ENCODE measurements at regions not wholly inside any gene's neighbourhood (a gene's known extent, or its start where the extent isn't known, plus 50 kb on each side); places are given as distances from the start of the nearest gene placed in this dataset.

- no peak for DNase-seq (ENCODE audit: low read depth)
These were observed 83.2 kb upstream of the DNAH14 start for GRCh38 chr1:224846119-224846907.

DNA sequence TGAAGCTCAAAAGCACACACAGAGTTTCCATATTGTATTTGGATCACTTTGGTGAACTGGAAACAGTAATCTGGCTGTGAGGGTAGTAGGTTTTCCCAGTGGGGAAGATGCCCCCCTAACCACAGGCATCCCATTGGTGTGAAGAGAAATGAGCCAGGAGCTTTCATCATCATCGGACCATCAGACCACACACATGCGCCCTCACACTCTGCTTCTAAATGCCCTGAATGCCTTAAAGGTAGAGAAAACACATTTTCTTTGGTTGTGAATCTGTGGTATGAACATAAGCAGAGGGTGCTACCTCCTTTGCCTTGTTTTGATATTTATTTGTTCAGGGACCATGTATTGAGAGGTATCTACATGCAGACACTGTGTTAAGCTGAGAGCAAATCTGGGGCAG is 79.0 kb upstream of the DNAH14 start:
- no peak for DNase-seq (ENCODE audit: low read depth)

- DNase-seq (ENCODE audit: low read depth) = peak; percentile 22
These were observed 78.1 kb upstream of the DNAH14 start for GRCh38 chr1:224851210-224851847.

GRCh38 chr1:224851848-224852261 is 77.6 kb upstream of the DNAH14 start:
- no peak for DNase-seq (ENCODE audit: low read depth)

GRCh38 chr1:224852901-224853568 is 76.4 kb upstream of the DNAH14 start:
- DNase-seq (ENCODE audit: low read depth) = no peak

DNA sequence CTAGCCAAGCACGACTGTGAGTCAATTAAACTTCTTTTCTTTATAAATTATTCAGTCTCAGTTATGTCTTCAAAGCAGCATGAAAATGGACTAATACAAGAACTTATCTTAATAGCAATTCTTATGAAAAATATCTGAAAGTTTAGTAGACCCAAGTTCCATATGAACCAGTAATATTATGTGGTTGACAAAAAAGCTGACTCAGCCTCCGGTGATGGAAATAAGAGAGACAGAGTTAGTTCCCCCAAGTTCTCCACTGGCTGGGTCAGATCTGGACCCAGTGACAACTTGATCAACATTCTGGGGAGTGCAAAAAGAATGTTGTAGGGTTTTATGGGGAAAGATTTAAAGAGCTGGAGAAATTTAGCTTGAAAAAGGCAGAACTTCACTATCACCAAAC is 72.5 kb upstream of the DNAH14 start:
- no peak for DNase-seq (ENCODE audit: low read depth)

- no peak for DNase-seq (ENCODE audit: low read depth)
These were observed 69.8 kb upstream of the DNAH14 start for GRCh38 chr1:224859651-224860050.

DNA sequence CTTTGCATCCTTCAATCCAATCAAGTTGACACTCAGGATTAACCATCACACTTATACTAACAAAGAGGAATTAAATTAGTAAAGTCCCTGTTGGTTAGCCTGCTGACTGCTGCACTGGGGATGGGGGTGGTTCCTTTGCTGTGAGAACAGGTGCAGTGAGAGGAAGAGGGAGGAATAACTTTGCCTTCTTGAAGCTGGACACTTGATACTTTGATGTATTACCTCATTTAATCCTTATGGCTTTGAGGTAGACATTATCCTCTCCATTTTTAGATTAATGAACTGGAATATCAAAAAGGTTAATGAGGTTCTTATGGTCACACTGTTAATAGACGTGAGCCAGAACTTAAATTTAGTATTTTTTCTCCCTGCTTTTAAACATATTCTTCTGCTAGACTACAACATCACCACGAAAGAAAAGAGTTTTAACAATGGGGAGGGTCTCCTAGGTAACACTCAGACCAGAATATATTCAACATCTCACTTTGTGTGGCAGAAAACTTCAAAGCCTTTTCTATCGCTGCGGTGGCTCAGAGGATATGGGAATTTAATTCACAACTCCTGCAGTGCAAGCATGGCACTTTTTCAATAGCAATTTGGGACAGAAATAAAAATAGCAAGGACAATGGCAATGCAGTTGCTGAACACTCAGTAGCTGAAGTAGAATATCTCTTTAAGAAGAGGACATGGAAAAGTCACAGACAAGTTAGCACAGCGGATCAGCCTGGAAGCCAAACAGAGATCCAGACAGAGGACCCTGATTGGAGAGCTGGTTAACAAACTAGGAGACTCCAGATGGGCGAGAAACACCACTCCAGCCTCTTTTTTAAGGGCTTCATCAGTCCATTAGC is 68.8 kb upstream of the DNAH14 start:
- no peak for DNase-seq (ENCODE audit: low read depth)

GRCh38 chr1:224861339-224861716 is 68.1 kb upstream of the DNAH14 start:
- DNase-seq (ENCODE audit: low read depth) = no peak

DNA sequence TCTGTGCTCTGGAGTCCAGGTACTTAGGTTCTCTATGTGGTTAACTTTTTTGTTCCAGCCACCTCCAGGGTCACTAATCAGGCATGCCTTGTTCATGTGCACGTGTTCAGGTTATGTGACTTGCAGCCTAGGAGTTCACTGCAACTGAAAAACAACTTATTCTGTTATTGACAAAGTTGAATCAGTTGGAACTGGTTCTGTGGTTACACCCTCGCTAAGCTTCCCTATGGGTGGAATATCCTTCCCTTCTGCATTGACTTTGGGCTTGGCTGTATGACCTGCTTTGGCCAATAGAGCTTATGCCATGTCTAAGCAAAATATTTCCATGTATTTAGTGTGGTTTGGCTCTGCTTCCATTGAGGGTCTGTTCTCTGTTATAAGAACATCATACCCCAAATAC is 66.0 kb upstream of the DNAH14 start:
- DNase-seq (ENCODE audit: low read depth) = no peak

- DNase-seq (ENCODE audit: low read depth) = no peak
These were observed 65.5 kb upstream of the DNAH14 start for GRCh38 chr1:224864006-224864405.

DNA sequence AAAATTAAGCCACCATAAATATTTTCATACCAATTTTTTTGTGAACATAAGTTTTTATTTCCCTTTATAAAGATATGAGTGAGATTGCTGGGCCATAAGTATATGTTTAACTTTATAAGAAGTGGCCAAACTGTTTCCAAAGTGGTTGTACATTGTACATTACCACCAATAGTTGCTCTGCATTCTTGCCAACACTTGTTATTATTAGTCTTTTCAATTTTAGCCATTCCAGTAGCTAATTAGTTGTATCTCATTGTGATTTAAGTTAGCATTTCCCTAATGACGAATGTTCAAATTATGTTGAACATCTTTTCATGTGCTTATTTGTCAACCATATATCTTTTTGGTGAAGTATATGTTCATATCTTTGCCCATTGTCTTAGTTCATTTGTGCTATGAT is 64.0 kb upstream of the DNAH14 start:
- DNase-seq (ENCODE audit: low read depth) = no peak

GRCh38 chr1:224866940-224867339 is 62.5 kb upstream of the DNAH14 start:
- no peak for DNase-seq (ENCODE audit: low read depth)

DNA sequence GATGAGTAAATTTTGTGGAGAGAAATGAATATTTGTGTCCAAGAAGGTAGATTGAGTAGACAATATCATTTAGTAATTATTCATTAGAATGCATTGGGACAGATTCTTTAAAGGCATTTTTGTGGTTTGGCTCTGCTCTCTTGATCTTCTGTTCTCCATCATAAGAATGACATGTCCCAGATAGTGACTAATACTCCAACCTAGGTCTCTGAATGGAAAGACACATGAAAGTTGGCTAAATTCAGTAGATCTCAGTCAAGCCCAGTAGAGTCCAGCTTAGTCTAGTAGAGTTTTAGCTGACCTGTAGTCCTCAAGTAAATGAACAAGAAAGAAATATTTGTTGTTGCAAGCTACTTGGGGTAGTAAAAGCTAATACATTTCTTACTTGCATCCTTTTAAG is 61.8 kb upstream of the DNAH14 start:
- DNase-seq (ENCODE audit: low read depth) = no peak

GRCh38 chr1:224872832-224873433 is 56.5 kb upstream of the DNAH14 start:
- no peak for DNase-seq (ENCODE audit: low read depth)

- no peak for DNase-seq (ENCODE audit: low read depth)
These were observed 55.8 kb upstream of the DNAH14 start for GRCh38 chr1:224873434-224874369.

DNA sequence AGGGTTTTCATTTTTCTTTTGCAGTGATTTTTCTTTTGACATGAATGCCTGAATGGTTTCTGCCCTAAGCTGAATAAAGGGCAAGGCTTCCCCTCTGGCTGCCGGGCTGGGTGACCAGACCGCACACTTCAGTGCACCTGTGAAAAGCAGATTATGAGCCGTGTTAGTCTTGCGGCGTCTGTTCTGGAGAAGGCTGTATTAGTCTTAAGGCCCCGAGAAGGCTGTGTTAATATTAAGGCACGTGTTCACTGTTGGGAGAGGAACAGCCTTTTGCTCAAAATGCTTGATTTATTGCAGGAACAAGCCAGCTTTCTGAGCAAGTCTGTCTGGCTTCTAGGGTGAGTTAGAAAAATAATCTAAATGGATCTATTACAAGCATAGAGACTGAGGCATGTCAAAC is 54.7 kb upstream of the DNAH14 start:
- DNase-seq (ENCODE audit: low read depth) = no peak

DNA sequence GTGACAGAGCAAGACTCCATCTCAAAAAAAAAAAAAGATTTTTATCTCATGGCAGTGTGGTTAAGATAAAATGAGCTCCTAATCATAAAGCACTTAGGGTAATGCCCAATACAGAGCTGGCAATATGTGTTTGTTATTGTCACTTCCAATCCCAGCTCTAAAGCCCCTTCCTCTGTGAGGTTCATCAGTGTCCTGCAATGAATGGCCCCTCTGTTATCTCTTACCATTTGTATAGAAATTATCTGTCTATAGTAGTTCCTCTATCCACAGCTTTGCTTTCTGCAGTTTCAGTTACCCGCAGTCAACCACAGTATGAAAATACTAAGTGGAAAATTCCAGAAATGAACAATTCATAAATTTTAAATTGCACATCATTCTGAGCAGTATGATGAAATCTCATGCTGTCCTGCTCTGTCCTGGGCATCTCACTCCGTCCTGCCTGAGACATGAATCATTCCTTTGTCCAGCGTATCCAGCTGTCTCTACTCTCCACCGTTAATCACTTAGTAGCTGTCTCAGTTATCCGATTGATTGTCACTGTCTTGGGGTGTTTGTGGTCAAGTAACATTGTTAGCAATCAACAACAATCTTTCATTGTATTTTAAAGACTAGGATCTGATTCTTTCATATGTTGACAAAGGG is 50.2 kb upstream of the DNAH14 start:
- DNase-seq (ENCODE audit: low read depth) = no peak
